B cell (primary cell): ENCODE measurements at regions not wholly inside any gene's neighbourhood (a gene's known extent, or its start where the extent isn't known, plus 50 kb on each side); places are given as distances from the start of the nearest gene placed in this dataset.

Experiments
- ATAC-seq: fragments of 200-7000 bp; cut with Tn5 transposase; one replicate; pipeline ENCODE4 v1.10.0; 2021; ENCODE audit warnings: low read depth, mild to moderate bottlenecking, moderate number of reproducible peaks, moderate library complexity
- CTCF ChIA-PET: fragments of 350-600 bp; sonication (Branson Sonifier 250); formaldehyde crosslinking; loops from one replicate; lab custom pipeline; 2021; ENCODE audit warnings: antibody characterized with exemption, inconsistent platforms; lab: Charles Lee
- POLR2A ChIA-PET: fragments of 350-600 bp; sonication (Branson Sonifier 250); formaldehyde crosslinking; loops from one replicate; lab custom pipeline; 2021; ENCODE audit warnings: antibody characterized with exemption; lab: Charles Lee
- DNase-seq: peaks from one replicate; pipeline ENCODE4 v3.0.0; 2013
- H2AFZ ChIP-seq: 2 replicates; pipeline ENCODE4 v1.6.1; 2012; ENCODE audit warnings: mild to moderate bottlenecking, low read depth, low read length; ENCODE audit not compliant: insufficient read depth, poor library complexity, severe bottlenecking
- H3K27ac ChIP-seq, 2 donors: 1 replicate in 1 of 2; 2 replicates in 1 of 2; pipeline ENCODE4 v1.5.1; 2012 to 2013; ENCODE audit warnings: low read length in 2 of 2, mild to moderate bottlenecking in 2 of 2, moderate library complexity in 1 of 2
- H3K27me3 ChIP-seq, 4 experiments: fragments of 200-600 bp in 1 of 4; sonication (generic) in 1 of 4; replicated peaks in 1 of 4; 1 replicate in 2 of 4; 2 replicates in 2 of 4; pipeline versions ENCODE4 v1.6.1 to v1.7.0; 2013 to 2016; ENCODE audit warnings: low read length in 3 of 4, mild to moderate bottlenecking in 2 of 4, mixed read lengths in 1 of 4, moderate library complexity in 1 of 4; ENCODE audit not compliant: insufficient read depth in 4 of 4, control insufficient read depth in 3 of 4; ENCODE audit errors: control extremely low read depth in 1 of 4
- H3K36me3 ChIP-seq, 2 experiments: replicated peaks in 1 of 2; 1 replicate in 1 of 2; 2 replicates in 1 of 2; pipeline versions ENCODE4 v1.6.1 to v1.7.1; 2013; ENCODE audit warnings: low read length in 1 of 2; ENCODE audit not compliant: insufficient read depth in 2 of 2, control insufficient read depth in 1 of 2; ENCODE audit errors: control extremely low read depth in 1 of 2, extremely low read depth in 1 of 2
- H3K4me1 ChIP-seq, 2 donors: fragments of 200-600 bp in 1 of 2; sonication (generic) in 1 of 2; 1 replicate in 1 of 2; 2 replicates in 1 of 2; pipeline versions ENCODE4 v1.5.1 to v1.6.1; 2013 to 2017; ENCODE audit warnings: low read length in 2 of 2; ENCODE audit not compliant: control insufficient read depth in 2 of 2, insufficient read depth in 2 of 2
- H3K4me2 ChIP-seq: replicated peaks from 2 replicates; pipeline ENCODE3; 2012; ENCODE audit warnings: mild to moderate bottlenecking, low read depth, low read length; ENCODE audit not compliant: poor library complexity, severe bottlenecking
- H3K4me3 ChIP-seq, 5 experiments: fragments of 200-600 bp in 1 of 5; sonication (generic) in 1 of 5; 1 replicate in 3 of 5; 2 replicates in 2 of 5; pipeline versions ENCODE4 v1.5.1 to v1.7.0; 2011 to 2016; ENCODE audit warnings: low read length in 4 of 5, mild to moderate bottlenecking in 4 of 5, low read depth in 2 of 5, control low read depth in 1 of 5, moderate library complexity in 1 of 5; ENCODE audit not compliant: insufficient read depth in 1 of 5; ENCODE audit errors: control extremely low read depth in 1 of 5, extremely low read depth in 1 of 5
- H3K79me2 ChIP-seq: fragments of 200-600 bp; sonication (generic); one replicate; pipeline ENCODE4 v1.6.0; 2016; ENCODE audit warnings: low read length; ENCODE audit not compliant: control insufficient read depth, insufficient read depth
- H3K9ac ChIP-seq: fragments of 200-600 bp; sonication (generic); 2 replicates; pipeline ENCODE4 v1.6.1; 2017; ENCODE audit warnings: mild to moderate bottlenecking, low read length, moderate library complexity
- H3K9me3 ChIP-seq, 3 donors: one replicate each; pipeline versions ENCODE4 v1.6.1 to v1.7.1; 2013; ENCODE audit warnings: low read length in 2 of 3; ENCODE audit not compliant: control insufficient read depth in 2 of 3, insufficient read depth in 1 of 3; ENCODE audit errors: control extremely low read depth in 1 of 3
- H4K20me1 ChIP-seq: 2 replicates; pipeline ENCODE4 v1.6.0; 2012; ENCODE audit warnings: mild to moderate bottlenecking, low read length; ENCODE audit not compliant: insufficient read depth, control insufficient read depth, poor library complexity, severe bottlenecking
- H3K27ac Mint-ChIP-seq: one replicate; pipeline ENCODE4 v1.8.0; 2021; ENCODE audit warnings: mixed read lengths
- H3K27me3 Mint-ChIP-seq: one replicate; pipeline ENCODE4 v1.8.0; 2021; ENCODE audit warnings: mixed read lengths
- H3K4me1 Mint-ChIP-seq: one replicate; pipeline ENCODE4 v1.8.0; 2021; ENCODE audit warnings: mixed read lengths
- H3K4me3 Mint-ChIP-seq: one replicate; pipeline ENCODE4 v1.8.0; 2021; ENCODE audit warnings: mixed read lengths
- H3K9me3 Mint-ChIP-seq: one replicate; pipeline ENCODE4 v1.8.0; 2022; ENCODE audit warnings: mixed read lengths; ENCODE audit not compliant: insufficient read depth
- CTCF ChIP-seq: fragments of 200-600 bp; IDR thresholded peaks from one replicate; pipeline ENCODE4 v1.8.0; 2022; ENCODE audit warnings: antibody characterized with exemption, mild to moderate bottlenecking
- EZH2 ChIP-seq: IDR thresholded peaks from 2 replicates; pipeline ENCODE4 v1.6.1; 2012; ENCODE audit warnings: borderline replicate concordance, low read depth, mild to moderate bottlenecking, moderate library complexity, low read length; ENCODE audit not compliant: insufficient read depth, poor library complexity, severe bottlenecking
- WGBS: methylation state at CpG from one replicate; pipeline ENCODE4 v1.1.5; 2013; ENCODE audit warnings: missing lambda C conversion rate; ENCODE audit not compliant: insufficient coverage; 5-methylcytosine and 5-hydroxymethylcytosine counted together
- intact Hi-C: fragments of 100-400 bp; cut with micrococcal nuclease; formaldehyde crosslinking; loops from one replicate; pipeline ENCODE4 v1.10.0; 2022

- H3K27me3 Mint-ChIP-seq, result no peaks in the 10 kb centered on the region
- no peak overlapping the region for H3K4me3 ChIP-seq
- POLR2A ChIA-PET, result no interaction called here
- H3K79me2 ChIP-seq, result no peaks in the 10 kb centered on the region
- no peak overlapping the region for H3K27ac Mint-ChIP-seq
- H3K36me3 ChIP-seq, result no peaks in the 10 kb centered on the region
- no CpG with 5 or more reads among the region's 3 CpGs for WGBS
- intact Hi-C loops, result no loop called here
- H3K9ac ChIP-seq, result no peak overlapping the region
- no peak for TF ChIP-seq CTCF
- no peak for TF ChIP-seq EZH2
- H3K4me3 Mint-ChIP-seq, result no peak overlapping the region
- ATAC-seq (no peak), DNase-seq (no peak)
- H3K9me3 Mint-ChIP-seq, result peaks cover 2% of the 10 kb centered on the region
- peaks cover 0 to 6% of the 10 kb centered on the region in 2 donors for H3K4me1 ChIP-seq
- H4K20me1 ChIP-seq, result no peaks in the 10 kb centered on the region
- no peaks in the 10 kb centered on the region for H3K27me3 ChIP-seq
- H3K4me1 Mint-ChIP-seq, result no peaks in the 10 kb centered on the region
- H3K9me3 ChIP-seq, result peaks cover 0 to 4% (median 0%) of the 10 kb centered on the region in 3 donors
- no peak overlapping the region for H3K27ac ChIP-seq
- H2AFZ ChIP-seq, result no peak overlapping the region
- CTCF ChIA-PET, result no interaction called here
- H3K4me2 ChIP-seq, result no peak overlapping the region
Measured at GRCh38 chr4:144564358-144564757, 81.6 kb upstream of the HHIP start.

GRCh38 chr4:144565527-144566195, 80.3 kb upstream of the HHIP start:
- H3K4me2 ChIP-seq, result no peak overlapping the region

More at GRCh38 chr4:144565527-144566195, 80.3 kb upstream of the HHIP start:
- no peak overlapping the region for H3K4me3 ChIP-seq
- H3K36me3 ChIP-seq, result no peaks in the 10 kb centered on the region
- ATAC-seq (no peak), DNase-seq (no peak)
- Mint-ChIP-seq H3K27ac (no peak overlapping the region), H3K9me3 (peaks cover 2% of the 10 kb centered on the region), H3K4me3 (no peak overlapping the region), H3K27me3 (no peaks in the 10 kb centered on the region), H3K4me1 (no peaks in the 10 kb centered on the region)
- H3K9me3 ChIP-seq, result peaks cover 0 to 4% (median 0%) of the 10 kb centered on the region in 3 donors
- no peak overlapping the region for H3K9ac ChIP-seq
- no peak overlapping the region for H3K27ac ChIP-seq
- no peaks in the 10 kb centered on the region for H3K79me2 ChIP-seq
- H3K27me3 ChIP-seq, result no peaks in the 10 kb centered on the region
- WGBS, result no CpG with 5 or more reads among the region's 4 CpGs
- no peak overlapping the region for H2AFZ ChIP-seq
- ChIA-PET POLR2A (no interaction called here), CTCF (no interaction called here)
- intact Hi-C loops, result no loop called here
- H4K20me1 ChIP-seq, result no peaks in the 10 kb centered on the region
- H3K4me1 ChIP-seq, result peaks cover 0 to 6% of the 10 kb centered on the region in 2 donors
- no peak for TF ChIP-seq CTCF
- TF ChIP-seq EZH2, result no peak
